Adrenal gland (tissue), 9 donors: ENCODE measurements at regions not wholly inside any gene's neighbourhood (a gene's known extent, or its start where the extent isn't known, plus 50 kb on each side); places are given as distances from the start of the nearest gene placed in this dataset.

Experiments
- DNase-seq, 7 donors: peaks; one replicate each; pipeline ENCODE4 v3.0.0-alpha.2; 2019 to 2020
- H3K27ac ChIP-seq, 5 donors: fragments of 200-600 bp; sonication (generic) in 4 of 5; 1 replicate in 3 of 5; 2 replicates in 2 of 5; pipeline versions ENCODE4 v1.5.1 to v1.8.0; 2016 to 2020; ENCODE audit warnings: mild to moderate bottlenecking in 1 of 5
- H3K27me3 ChIP-seq: fragments of 200-600 bp; 2 replicates; pipeline ENCODE4 v1.8.0; 2021
- H3K36me3 ChIP-seq, 2 donors: fragments of 200-600 bp; replicated peaks in 1 of 2; 1 replicate in 1 of 2; 2 replicates in 1 of 2; pipeline versions ENCODE4 v1.5.1 to v1.8.0; 2018 to 2022
- H3K4me1 ChIP-seq, 2 donors: fragments of 200-600 bp; replicated peaks in 1 of 2; 1 replicate in 1 of 2; 2 replicates in 1 of 2; pipeline versions ENCODE4 v1.5.1 to v1.8.0; 2018 to 2021
- H3K4me3 ChIP-seq, 4 donors: fragments of 200-600 bp; sonication (generic) in 3 of 4; one replicate each; pipeline ENCODE4 v1.5.1; 2016 to 2018
- H3K9me3 ChIP-seq, 3 donors: fragments of 200-600 bp; sonication (generic) in 1 of 3; replicated peaks in 1 of 3; 1 replicate in 2 of 3; 2 replicates in 1 of 3; pipeline versions ENCODE4 v1.5.1 to v1.8.0; 2016 to 2021
- CTCF ChIP-seq, 6 experiments: fragments of 450-650 bp in 4 of 6; fragments of 200-600 bp in 2 of 6; sonication (generic) in 1 of 6; IDR thresholded peaks; 1 replicate in 5 of 6; 2 replicates in 1 of 6; pipeline versions ENCODE4 v1.5.1 to v1.8.0; 2016 to 2021; ENCODE audit warnings: antibody characterized with exemption in 6 of 6, mild to moderate bottlenecking in 2 of 6, moderate library complexity in 1 of 6
- POLR2A ChIP-seq, 2 donors: fragments of 450-650 bp; IDR thresholded peaks; one replicate each; pipeline ENCODE4 v1.6.1; 2017; ENCODE audit warnings: antibody characterized with exemption in 2 of 2, mild to moderate bottlenecking in 2 of 2, moderate library complexity in 1 of 2
- WGBS, 4 donors: extraction: QIAGEN DNeasy Blood & Tissue Kit in 2 of 4; methylation state at CpG; one replicate each; pipeline versions ENCODE4 v1.1.5 to v1.1.7; 2013 to 2017; 5-methylcytosine and 5-hydroxymethylcytosine counted together
- intact Hi-C, 2 donors: fragments of 100-400 bp; cut with DNase I; formaldehyde crosslinking; loops; one replicate each; pipeline versions ENCODE4 v1.14.1 to v1.15.0; 2022 to 2023
- donor health status: healthy with polysubstance abuse.
- donor health status: Bipolar disorder and iron deficiency.
- donor health status: DM: yes; HTN: yes; CAD: no.
- donor health status: DM: no; HTN: no; CAD: no.
- donor health status: DM: no; HTN: no; CAD: no.

GRCh38 chr11:10913075-10913474 is 55.2 kb upstream of the ZBED5 start:
- H3K27ac ChIP-seq, result no peak overlapping the region
- no peak overlapping the region for H3K4me3 ChIP-seq
- no peaks in the 10 kb centered on the region for H3K9me3 ChIP-seq
- intact Hi-C loops, result no loop called here
- WGBS, 4 donors, result 38 to 67% (median 56%) methylated on average over 1 of the region's 1 CpG
- no peak for DNase-seq
- no peaks in the 10 kb centered on the region for H3K27me3 ChIP-seq
- TF ChIP-seq POLR2A (IDR thresholded peaks at IDR 0.05) (no peak), CTCF (IDR thresholded peaks at IDR 0.05) (no peak)
- H3K4me1 ChIP-seq, result no peaks in the 10 kb centered on the region
- no peaks in the 10 kb centered on the region for H3K36me3 ChIP-seq

- TF ChIP-seq CTCF (IDR thresholded peaks at IDR 0.05), result no peak
- TF ChIP-seq POLR2A (IDR thresholded peaks at IDR 0.05), result no peak
- 82 to 87% (median 86%) methylated on average over 7 of the region's 7 CpGs for WGBS, 4 donors
- Histone ChIP-seq H3K4me3 (no peak overlapping the region), H3K36me3 (no peaks in the 10 kb centered on the region), H3K27me3 (no peaks in the 10 kb centered on the region), H3K4me1 (no peaks in the 10 kb centered on the region), H3K9me3 (no peaks in the 10 kb centered on the region), H3K27ac (no peak overlapping the region)
- intact Hi-C loops, result no loop called here
- DNase-seq, result no peak
These were observed 54.1 kb upstream of the ZBED5 start for GRCh38 chr11:10911907-10912306.

GRCh38 chr11:10909141-10909883 is 51.5 kb upstream of the ZBED5 start:
- no peaks in the 10 kb centered on the region for H3K36me3 ChIP-seq
- H3K4me3 ChIP-seq, result no peak overlapping the region
- no peak for TF ChIP-seq CTCF (IDR thresholded peaks at IDR 0.05)
- H3K9me3 ChIP-seq, result no peaks in the 10 kb centered on the region
- no peaks in the 10 kb centered on the region for H3K4me1 ChIP-seq
- intact Hi-C loops, result no loop called here
- H3K27ac ChIP-seq, result no peak overlapping the region
- 74 to 77% (median 74%) methylated on average over 8 of the region's 8 CpGs for WGBS, 4 donors
- no peaks in the 10 kb centered on the region for H3K27me3 ChIP-seq
- DNase-seq, result no peak

GRCh38 chr11:10908215-10908951 is 50.5 kb upstream of the ZBED5 start:
- Histone ChIP-seq H3K36me3 (no peaks in the 10 kb centered on the region), H3K9me3 (no peaks in the 10 kb centered on the region), H3K4me3 (no peak overlapping the region), H3K4me1 (no peaks in the 10 kb centered on the region), H3K27ac (no peak overlapping the region), H3K27me3 (no peaks in the 10 kb centered on the region)
- TF ChIP-seq CTCF (IDR thresholded peaks at IDR 0.05) (no peak), POLR2A (IDR thresholded peaks at IDR 0.05) (no peak)
- no peak for DNase-seq
- intact Hi-C loops, result no loop called here
- 92 to 99% (median 95%) methylated on average over 8 of the region's 8 CpGs for WGBS, 4 donors
